ENCODE measurements at regions not wholly inside any gene's neighbourhood (a gene's known extent, or its start where the extent isn't known, plus 50 kb on each side); places are given as distances from the start of the nearest gene placed in this dataset.

GRCh38 chr10:6780008-6780677, 200.1 kb upstream of the PRKCQ start:
- BruUV-seq (replicated peaks): no TSS peak
- intact Hi-C loops (cut with micrococcal nuclease) (no loop called here), in situ Hi-C loops (cut with MboI) (no loop called here)
- no peaks in the 10 kb centered on the region for H4K20me1 ChIP-seq (replicated peaks; ENCODE audit: control insufficient read depth, insufficient read depth, low read length)
- ChIA-PET CTCF (ENCODE audit: low intra/inter-chr PET ratio) (no interaction called here), POLR2A (no interaction called here)
- H3K36me3 ChIP-seq (ENCODE audit: control insufficient read depth, insufficient read depth, low read length): no peaks in the 10 kb centered on the region
- ATAC-seq: no peak
- no peaks in the 10 kb centered on the region for H3K9me1 ChIP-seq (ENCODE audit: control insufficient read depth, insufficient read depth, low read length)
- WGBS (ENCODE audit: insufficient coverage, low coverage, missing lambda C conversion rate): 0% methylated on average over 5 of the region's 5 CpGs
- no peaks in the 10 kb centered on the region; the same call in 1 of the 2 replicates for H3K9me3 ChIP-seq (replicated peaks; ENCODE audit: control insufficient read depth, insufficient read depth, low read depth, low read length)
- no peaks in the 10 kb centered on the region for H3K4me1 ChIP-seq (replicated peaks in 1 of 2; ENCODE audit: control insufficient read depth in 2 of 2, insufficient read depth in 2 of 2, low read length in 2 of 2)
- H3K4me2 ChIP-seq (ENCODE audit: insufficient read depth, low read length): no peak overlapping the region
- no peaks in the 10 kb centered on the region; a peak in 4 of 5 replicates for H3K27me3 ChIP-seq (ENCODE audit: control insufficient read depth in 2 of 2, insufficient read depth in 2 of 2, low read length in 2 of 2)
- no peak for DNase-seq (ENCODE audit: extremely low read depth in 1 of 4, low spot score in 3 of 4)
- no peak overlapping the region for H3K27ac ChIP-seq (ENCODE audit: extremely low read depth, low read depth, low read length)
- no peak for FAIRE-seq
- H3K79me2 ChIP-seq (ENCODE audit: control insufficient read depth, insufficient read depth, low read length): no peaks in the 10 kb centered on the region
- H2AFZ ChIP-seq (ENCODE audit: low read depth, low read length): no peak overlapping the region
- H3K4me3 ChIP-seq: no peak overlapping the region
- H3K9ac ChIP-seq (ENCODE audit: insufficient read depth in 1 of 2, low read depth in 2 of 2, low read length in 2 of 2): no peak overlapping the region
- TF ChIP-seq UBTF (IDR thresholded peaks at IDR 0.05; ENCODE audit: borderline replicate concordance in 1 of 2, low read depth in 2 of 2, low read length in 2 of 2) (no peak), GTF3C2 (IDR thresholded peaks at IDR 0.05; ENCODE audit: borderline replicate concordance, extremely low read depth, insufficient read length) (no peak), RBM34 (IDR thresholded peaks at IDR 0.05; ENCODE audit: borderline replicate concordance, insufficient read depth, low read length) (no peak), NCOR1 (IDR thresholded peaks at IDR 0.05) (no peak), ZNF282 (CRISPR knock-in tag; IDR thresholded peaks at IDR 0.05) (no peak), MECOM (CRISPR knock-in tag; IDR thresholded peaks at IDR 0.05) (no peak), XRCC4 (IDR thresholded peaks at IDR 0.05; ENCODE audit: extremely low read depth, insufficient read depth, insufficient read length) (no peak)
